ENCODE measurements at regions not wholly inside any gene's neighbourhood (a gene's known extent, or its start where the extent isn't known, plus 50 kb on each side); places are given as distances from the start of the nearest gene placed in this dataset.

DNA sequence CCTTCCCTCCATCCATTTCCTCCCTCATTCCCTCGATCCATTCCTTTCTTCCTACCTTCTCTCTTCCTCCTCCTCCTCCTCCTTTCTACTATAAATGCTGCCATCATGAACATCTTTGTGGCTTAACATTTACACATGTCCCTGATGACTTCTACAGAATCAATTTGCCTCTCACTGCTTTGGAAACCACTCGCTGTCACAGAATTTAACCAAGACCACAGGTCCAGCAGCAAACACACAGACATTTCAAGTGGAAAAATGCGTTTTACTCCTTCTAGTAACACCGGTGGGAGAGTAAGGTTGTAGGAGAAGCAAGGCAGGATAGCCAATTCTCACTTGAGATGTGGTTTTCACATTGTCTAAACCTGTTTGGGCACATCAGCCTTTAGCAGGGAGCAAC lies 101.4 kb upstream of the LRIG1 start:
- TF ChIP-seq, protein P1, sequence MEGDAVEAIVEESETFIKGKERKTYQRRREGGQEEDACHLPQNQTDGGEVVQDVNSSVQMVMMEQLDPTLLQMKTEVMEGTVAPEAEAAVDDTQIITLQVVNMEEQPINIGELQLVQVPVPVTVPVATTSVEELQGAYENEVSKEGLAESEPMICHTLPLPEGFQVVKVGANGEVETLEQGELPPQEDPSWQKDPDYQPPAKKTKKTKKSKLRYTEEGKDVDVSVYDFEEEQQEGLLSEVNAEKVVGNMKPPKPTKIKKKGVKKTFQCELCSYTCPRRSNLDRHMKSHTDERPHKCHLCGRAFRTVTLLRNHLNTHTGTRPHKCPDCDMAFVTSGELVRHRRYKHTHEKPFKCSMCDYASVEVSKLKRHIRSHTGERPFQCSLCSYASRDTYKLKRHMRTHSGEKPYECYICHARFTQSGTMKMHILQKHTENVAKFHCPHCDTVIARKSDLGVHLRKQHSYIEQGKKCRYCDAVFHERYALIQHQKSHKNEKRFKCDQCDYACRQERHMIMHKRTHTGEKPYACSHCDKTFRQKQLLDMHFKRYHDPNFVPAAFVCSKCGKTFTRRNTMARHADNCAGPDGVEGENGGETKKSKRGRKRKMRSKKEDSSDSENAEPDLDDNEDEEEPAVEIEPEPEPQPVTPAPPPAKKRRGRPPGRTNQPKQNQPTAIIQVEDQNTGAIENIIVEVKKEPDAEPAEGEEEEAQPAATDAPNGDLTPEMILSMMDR (IDR thresholded peaks at IDR 0.05; ENCODE audit: low read length) = no peak
- TF ChIP-seq EZH2phosphoT487 (IDR thresholded peaks at IDR 0.05; ENCODE audit: low read length) = no peak
